Neural progenitor cell (in vitro differentiated cells): ENCODE measurements at regions not wholly inside any gene's neighbourhood (a gene's known extent, or its start where the extent isn't known, plus 50 kb on each side); places are given as distances from the start of the nearest gene placed in this dataset.

Source experiments
- CTCF ChIP-seq: fragments of 200-600 bp; sonication (generic); IDR thresholded peaks from 2 replicates; pipeline ENCODE4 v1.5.1; 2017; ENCODE audit warnings: antibody characterized with exemption, mild to moderate bottlenecking
- EZH2 ChIP-seq: fragments of 200-600 bp; sonication (generic); IDR thresholded peaks from 2 replicates; pipeline ENCODE4 v1.6.1; 2017; ENCODE audit warnings: antibody characterized with exemption, mild to moderate bottlenecking, moderate library complexity
- EZH2phosphoT487 ChIP-seq: fragments of 200-600 bp; sonication (generic); IDR thresholded peaks from 2 replicates; pipeline ENCODE4 v1.6.1; 2017; ENCODE audit warnings: antibody characterized with exemption

GRCh38 chr12:124475295-124476010 lies 92.0 kb downstream of the NCOR2 start:
- TF ChIP-seq CTCF, result no peak
- TF ChIP-seq EZH2, result no peak
- TF ChIP-seq EZH2phosphoT487, result no peak
